ENCODE measurements at regions not wholly inside any gene's neighbourhood (a gene's known extent, or its start where the extent isn't known, plus 50 kb on each side); places are given as distances from the start of the nearest gene placed in this dataset.

DNA sequence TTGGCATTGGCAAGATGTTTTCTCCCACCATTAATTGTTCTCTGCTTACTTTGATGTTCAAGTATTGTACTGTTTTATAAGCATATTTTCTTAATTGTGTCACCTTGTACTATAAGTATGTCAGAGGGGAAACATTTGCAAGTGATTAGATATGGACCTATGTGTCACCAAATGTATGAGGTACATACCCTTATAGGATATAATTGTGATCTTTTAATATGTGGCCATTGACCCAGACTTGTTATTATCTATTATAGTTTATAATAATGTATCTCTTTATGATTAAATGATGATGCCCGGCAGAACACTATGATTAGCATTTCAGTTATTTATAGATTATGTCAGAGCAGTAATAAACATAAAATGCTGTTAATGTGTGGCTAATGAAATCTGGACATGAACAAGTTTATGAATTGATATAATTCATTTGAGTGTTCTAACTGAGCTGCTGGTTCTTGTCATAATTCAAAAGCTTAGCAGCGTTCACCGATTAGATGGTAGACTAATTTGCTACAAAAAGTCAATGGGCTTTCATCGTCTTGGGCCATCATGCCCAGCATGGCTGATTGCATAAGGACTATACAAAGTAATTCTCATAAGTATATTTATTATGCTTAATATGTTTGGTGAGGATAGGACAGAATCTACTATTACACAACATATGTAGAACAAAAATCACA is 480.9 kb upstream of the FANCL start:
- TF ChIP-seq GATA2 (IDR thresholded peaks at IDR 0.05; ENCODE audit: low read depth, low read length) = no peak
- TF ChIP-seq GATA3 (IDR thresholded peaks at IDR 0.05; ENCODE audit: low read depth, low read length) = no peak
